ENCODE measurements at regions not wholly inside any gene's neighbourhood (a gene's known extent, or its start where the extent isn't known, plus 50 kb on each side); places are given as distances from the start of the nearest gene placed in this dataset.

DNA sequence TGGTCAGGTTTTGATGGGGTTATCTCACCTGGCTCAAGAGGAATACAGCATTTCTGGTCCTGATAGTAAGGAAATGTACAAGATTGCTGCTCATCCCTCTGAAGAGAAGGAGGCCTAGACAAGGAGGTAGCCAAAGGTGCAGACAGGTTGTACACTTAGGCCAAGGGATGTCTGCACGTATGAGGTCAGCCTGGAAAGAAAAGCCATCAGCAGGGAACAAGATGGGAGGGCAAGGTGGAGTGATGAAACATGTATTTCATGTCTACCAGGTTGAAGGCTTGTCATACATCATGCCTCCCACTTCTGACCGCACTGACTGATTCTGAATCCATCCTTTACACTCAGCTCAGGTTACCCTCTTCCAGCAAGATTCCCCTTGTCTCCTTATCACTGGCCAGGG, 296.8 kb upstream of the VLDLR start:
- no TSS peak for BruUV-seq (replicated peaks)
- intact Hi-C loops (cut with micrococcal nuclease; ENCODE audit: unreplicated experiment): no loop called here
- POLR2A ChIA-PET: no interaction called here

DNA sequence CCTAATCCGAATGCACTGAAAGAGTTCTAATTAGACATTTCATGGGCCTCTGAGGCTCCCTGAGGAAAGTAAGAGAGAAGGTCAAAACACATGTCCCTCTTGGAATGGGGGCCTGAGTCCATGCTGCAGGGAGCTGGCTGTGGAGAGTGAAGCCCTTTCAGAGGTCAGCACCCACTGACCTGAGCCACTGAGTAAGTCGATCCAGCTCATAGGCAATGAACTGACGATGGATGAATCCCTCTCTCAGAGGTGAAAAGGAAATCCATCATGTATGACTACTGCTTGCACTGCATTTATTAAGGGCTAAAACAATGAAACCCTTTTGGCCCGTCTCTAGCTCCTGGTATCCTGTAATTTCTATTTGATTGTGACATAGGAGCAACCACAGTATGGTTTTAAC, 288.9 kb upstream of the VLDLR start:
- BruUV-seq (replicated peaks): no TSS peak
- Histone ChIP-seq H3K4me3 (ENCODE audit: low read depth in 2 of 2, low read length in 2 of 2) (no peak overlapping the region), H3K9me3 (ENCODE audit: control insufficient read depth, insufficient read depth, low read depth, low read length) (no peaks in the 10 kb centered on the region), H3K36me3 (ENCODE audit: control insufficient read depth, insufficient read depth, low read length) (no peaks in the 10 kb centered on the region), H3K4me1 (ENCODE audit: control insufficient read depth, insufficient read depth, low read length) (no peaks in the 10 kb centered on the region), H3K27ac (ENCODE audit: low read length) (no peak overlapping the region), H3K27me3 (ENCODE audit: control insufficient read depth, insufficient read depth, low read length) (no peaks in the 10 kb centered on the region)
- no peak for ATAC-seq
- no peak for DNase-seq (ENCODE audit: low read depth, low spot score)
- TF ChIP-seq SIN3A (IDR thresholded peaks at IDR 0.05; ENCODE audit: borderline replicate concordance, insufficient read depth, low read depth, low read length) (no peak), TCF7L2 (IDR thresholded peaks at IDR 0.05; ENCODE audit: low read depth, low read length) (no peak), POLR2AphosphoS5 (IDR thresholded peaks at IDR 0.05; ENCODE audit: low read depth, low read length) (no peak)
- TF ChIP-seq, protein P1, sequence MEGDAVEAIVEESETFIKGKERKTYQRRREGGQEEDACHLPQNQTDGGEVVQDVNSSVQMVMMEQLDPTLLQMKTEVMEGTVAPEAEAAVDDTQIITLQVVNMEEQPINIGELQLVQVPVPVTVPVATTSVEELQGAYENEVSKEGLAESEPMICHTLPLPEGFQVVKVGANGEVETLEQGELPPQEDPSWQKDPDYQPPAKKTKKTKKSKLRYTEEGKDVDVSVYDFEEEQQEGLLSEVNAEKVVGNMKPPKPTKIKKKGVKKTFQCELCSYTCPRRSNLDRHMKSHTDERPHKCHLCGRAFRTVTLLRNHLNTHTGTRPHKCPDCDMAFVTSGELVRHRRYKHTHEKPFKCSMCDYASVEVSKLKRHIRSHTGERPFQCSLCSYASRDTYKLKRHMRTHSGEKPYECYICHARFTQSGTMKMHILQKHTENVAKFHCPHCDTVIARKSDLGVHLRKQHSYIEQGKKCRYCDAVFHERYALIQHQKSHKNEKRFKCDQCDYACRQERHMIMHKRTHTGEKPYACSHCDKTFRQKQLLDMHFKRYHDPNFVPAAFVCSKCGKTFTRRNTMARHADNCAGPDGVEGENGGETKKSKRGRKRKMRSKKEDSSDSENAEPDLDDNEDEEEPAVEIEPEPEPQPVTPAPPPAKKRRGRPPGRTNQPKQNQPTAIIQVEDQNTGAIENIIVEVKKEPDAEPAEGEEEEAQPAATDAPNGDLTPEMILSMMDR (IDR thresholded peaks at IDR 0.05): no peak
- TF ChIP-seq, protein P2, sequence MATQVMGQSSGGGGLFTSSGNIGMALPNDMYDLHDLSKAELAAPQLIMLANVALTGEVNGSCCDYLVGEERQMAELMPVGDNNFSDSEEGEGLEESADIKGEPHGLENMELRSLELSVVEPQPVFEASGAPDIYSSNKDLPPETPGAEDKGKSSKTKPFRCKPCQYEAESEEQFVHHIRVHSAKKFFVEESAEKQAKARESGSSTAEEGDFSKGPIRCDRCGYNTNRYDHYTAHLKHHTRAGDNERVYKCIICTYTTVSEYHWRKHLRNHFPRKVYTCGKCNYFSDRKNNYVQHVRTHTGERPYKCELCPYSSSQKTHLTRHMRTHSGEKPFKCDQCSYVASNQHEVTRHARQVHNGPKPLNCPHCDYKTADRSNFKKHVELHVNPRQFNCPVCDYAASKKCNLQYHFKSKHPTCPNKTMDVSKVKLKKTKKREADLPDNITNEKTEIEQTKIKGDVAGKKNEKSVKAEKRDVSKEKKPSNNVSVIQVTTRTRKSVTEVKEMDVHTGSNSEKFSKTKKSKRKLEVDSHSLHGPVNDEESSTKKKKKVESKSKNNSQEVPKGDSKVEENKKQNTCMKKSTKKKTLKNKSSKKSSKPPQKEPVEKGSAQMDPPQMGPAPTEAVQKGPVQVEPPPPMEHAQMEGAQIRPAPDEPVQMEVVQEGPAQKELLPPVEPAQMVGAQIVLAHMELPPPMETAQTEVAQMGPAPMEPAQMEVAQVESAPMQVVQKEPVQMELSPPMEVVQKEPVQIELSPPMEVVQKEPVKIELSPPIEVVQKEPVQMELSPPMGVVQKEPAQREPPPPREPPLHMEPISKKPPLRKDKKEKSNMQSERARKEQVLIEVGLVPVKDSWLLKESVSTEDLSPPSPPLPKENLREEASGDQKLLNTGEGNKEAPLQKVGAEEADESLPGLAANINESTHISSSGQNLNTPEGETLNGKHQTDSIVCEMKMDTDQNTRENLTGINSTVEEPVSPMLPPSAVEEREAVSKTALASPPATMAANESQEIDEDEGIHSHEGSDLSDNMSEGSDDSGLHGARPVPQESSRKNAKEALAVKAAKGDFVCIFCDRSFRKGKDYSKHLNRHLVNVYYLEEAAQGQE (IDR thresholded peaks at IDR 0.05; ENCODE audit: insufficient read depth in 1 of 2, low read depth in 2 of 2, low read length in 1 of 2): no peak
- ChIA-PET POLR2A (no interaction called here), CTCF (no interaction called here)
- intact Hi-C loops (cut with micrococcal nuclease; ENCODE audit: unreplicated experiment) (no loop called here), in situ Hi-C loops (cut with HindIII; ENCODE audit: low pct_unique_long_range_greater_than_20kb, low sequenced_read_pairs) (no loop called here)

More for the DNA sequence above, 296.8 kb upstream of the VLDLR start:
- DNase-seq (ENCODE audit: low read depth, low spot score): no peak
- CTCF ChIA-PET: no interaction called here
- no peaks in the 10 kb centered on the region for H3K36me3 ChIP-seq (ENCODE audit: control insufficient read depth, insufficient read depth, low read length)
- H3K4me3 ChIP-seq (ENCODE audit: low read depth in 2 of 2, low read length in 2 of 2): no peak overlapping the region
- H3K9me3 ChIP-seq (ENCODE audit: control insufficient read depth, insufficient read depth, low read depth, low read length): no peaks in the 10 kb centered on the region
- no peak for ATAC-seq
- TF ChIP-seq POLR2AphosphoS5 (IDR thresholded peaks at IDR 0.05; ENCODE audit: low read depth, low read length) (no peak), SIN3A (IDR thresholded peaks at IDR 0.05; ENCODE audit: borderline replicate concordance, insufficient read depth, low read depth, low read length) (no peak), TCF7L2 (IDR thresholded peaks at IDR 0.05; ENCODE audit: low read depth, low read length) (no peak)
- TF ChIP-seq, protein P1 (IDR thresholded peaks at IDR 0.05): no peak
- TF ChIP-seq, protein P2 (IDR thresholded peaks at IDR 0.05; ENCODE audit: insufficient read depth in 1 of 2, low read depth in 2 of 2, low read length in 1 of 2): no peak
- in situ Hi-C loops (cut with HindIII; ENCODE audit: low pct_unique_long_range_greater_than_20kb, low sequenced_read_pairs): no loop called here
- no peak overlapping the region for H3K27ac ChIP-seq (ENCODE audit: low read length)
- H3K4me1 ChIP-seq (ENCODE audit: control insufficient read depth, insufficient read depth, low read length): no peaks in the 10 kb centered on the region
- H3K27me3 ChIP-seq (ENCODE audit: control insufficient read depth, insufficient read depth, low read length): no peaks in the 10 kb centered on the region

Measured in Panc1 (cell line).